Spleen (tissue), 7 donors: ENCODE measurements at regions not wholly inside any gene's neighbourhood (a gene's known extent, or its start where the extent isn't known, plus 50 kb on each side); places are given as distances from the start of the nearest gene placed in this dataset.

ENCODE experiments used
- CTCF ChIP-seq, 11 experiments: fragments of 200-600 bp in 7 of 11; fragments of 450-650 bp in 4 of 11; sonication (generic) in 4 of 11; IDR thresholded peaks in 8 of 11; conservative IDR thresholded peaks in 3 of 11; 1 replicate in 7 of 11; 2 replicates in 4 of 11; pipeline versions ENCODE4 v1.4.0 to v1.8.0; 2016 to 2021; ENCODE audit warnings: antibody characterized with exemption in 11 of 11, inconsistent platforms in 4 of 11, mild to moderate bottlenecking in 1 of 11
- POLR2A ChIP-seq, 3 donors: fragments of 450-650 bp; IDR thresholded peaks; one replicate each; pipeline ENCODE4 v1.5.1; 2017; ENCODE audit warnings: antibody characterized with exemption in 3 of 3, mild to moderate bottlenecking in 1 of 3
- POLR2AphosphoS5 ChIP-seq, 3 donors: sonication (generic); formaldehyde crosslinking; IDR thresholded peaks; one replicate each; pipeline ENCODE4 v1.5.1; 2017; ENCODE audit warnings: antibody characterized with exemption in 3 of 3
- donor health status: DM: no; HTN: no; CAD: no; lungs with moderate emphysema.
- donor health status: DM: no; HTN: no; CAD: no.
- donor health status: DM: no; HTN: no; CAD: no.

- TF ChIP-seq CTCF (IDR thresholded peaks at IDR 0.05 in 8 of 11, conservative IDR thresholded peaks at IDR 0.05 in 3 of 11) = no peak
- no peak for TF ChIP-seq POLR2AphosphoS5 (IDR thresholded peaks at IDR 0.05)
- TF ChIP-seq POLR2A (IDR thresholded peaks at IDR 0.05) = no peak
These were observed 189.3 kb downstream of the VRK1 start for GRCh38 chr14:96986256-96987085.
